ENCODE measurements at regions not wholly inside any gene's neighbourhood (a gene's known extent, or its start where the extent isn't known, plus 50 kb on each side); places are given as distances from the start of the nearest gene placed in this dataset.

- Histone ChIP-seq H3K36me3 (ENCODE audit: control insufficient read depth in 2 of 2, insufficient read depth in 1 of 2, low read length in 2 of 2) (no peaks in the 10 kb centered on the region), H3K27ac (ENCODE audit: extremely low read depth, low read depth, low read length) (no peak overlapping the region), H3K9me3 (ENCODE audit: control insufficient read depth, insufficient read depth, low read depth, low read length) (no peaks in the 10 kb centered on the region), H3K4me3 (ENCODE audit: low read depth, low read length) (no peak overlapping the region), H3K4me1 (ENCODE audit: control insufficient read depth, insufficient read depth, low read length) (no peaks in the 10 kb centered on the region)
- CTCF ChIA-PET = interaction anchor here (0.6 kb wide), 1 partner anchor 274 kb away, joined by 5 read pairs; no protein-coding TSS in a partner anchor
- TF ChIP-seq, protein P1, sequence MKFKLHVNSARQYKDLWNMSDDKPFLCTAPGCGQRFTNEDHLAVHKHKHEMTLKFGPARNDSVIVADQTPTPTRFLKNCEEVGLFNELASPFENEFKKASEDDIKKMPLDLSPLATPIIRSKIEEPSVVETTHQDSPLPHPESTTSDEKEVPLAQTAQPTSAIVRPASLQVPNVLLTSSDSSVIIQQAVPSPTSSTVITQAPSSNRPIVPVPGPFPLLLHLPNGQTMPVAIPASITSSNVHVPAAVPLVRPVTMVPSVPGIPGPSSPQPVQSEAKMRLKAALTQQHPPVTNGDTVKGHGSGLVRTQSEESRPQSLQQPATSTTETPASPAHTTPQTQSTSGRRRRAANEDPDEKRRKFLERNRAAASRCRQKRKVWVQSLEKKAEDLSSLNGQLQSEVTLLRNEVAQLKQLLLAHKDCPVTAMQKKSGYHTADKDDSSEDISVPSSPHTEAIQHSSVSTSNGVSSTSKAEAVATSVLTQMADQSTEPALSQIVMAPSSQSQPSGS (tag by site-specific recombination; IDR thresholded peaks at IDR 0.05; ENCODE audit: low read depth) = no peak
- no peak for TF ChIP-seq ZNF664 (tag by site-specific recombination; IDR thresholded peaks at IDR 0.05)
- POLR2A ChIA-PET = no interaction called here
These were observed 50.2 kb upstream of the VTCN1 start for GRCh38 chr1:117260761-117261423.
